Nephron progenitor cell (in vitro differentiated cells): ENCODE measurements at regions not wholly inside any gene's neighbourhood (a gene's known extent, or its start where the extent isn't known, plus 50 kb on each side); places are given as distances from the start of the nearest gene placed in this dataset.

Source experiments
- DNase-seq: peaks from one replicate; pipeline ENCODE4 v3.0.0; 2021
- H3K27ac Mint-ChIP-seq: 2 replicates; pipeline ENCODE4 v1.8.0; 2021; ENCODE audit warnings: mild to moderate bottlenecking, moderate library complexity, mixed read lengths
- H3K27me3 Mint-ChIP-seq: 2 replicates; pipeline ENCODE4 v1.8.0; 2021; ENCODE audit warnings: mild to moderate bottlenecking, low read depth, mixed read lengths; ENCODE audit not compliant: poor library complexity
- H3K36me3 Mint-ChIP-seq: 2 replicates; pipeline ENCODE4 v1.8.0; 2021; ENCODE audit warnings: low read depth, mixed read lengths
- H3K4me1 Mint-ChIP-seq: 2 replicates; pipeline ENCODE4 v1.8.0; 2021; ENCODE audit warnings: mixed read lengths
- H3K4me3 Mint-ChIP-seq: 2 replicates; pipeline ENCODE4 v1.8.0; 2021; ENCODE audit warnings: mild to moderate bottlenecking, moderate library complexity, mixed read lengths
- H3K9me3 Mint-ChIP-seq: 2 replicates; pipeline ENCODE4 v1.8.0; 2021; ENCODE audit warnings: mild to moderate bottlenecking, moderate library complexity, mixed read lengths
- CTCF ChIP-seq: fragments of 200-600 bp; sonication (generic); IDR thresholded peaks from 2 replicates; pipeline ENCODE4 v1.5.0; 2021; ENCODE audit warnings: antibody characterized with exemption

- H3K4me1 Mint-ChIP-seq = peaks cover 22% of the 10 kb centered on the region
- no peak overlapping the region for H3K4me3 Mint-ChIP-seq
- peaks cover 19% of the 10 kb centered on the region for H3K27me3 Mint-ChIP-seq
- no peak for TF ChIP-seq CTCF
- no peak for DNase-seq
- no peaks in the 10 kb centered on the region for H3K36me3 Mint-ChIP-seq
- H3K27ac Mint-ChIP-seq = no peak overlapping the region
- no peaks in the 10 kb centered on the region for H3K9me3 Mint-ChIP-seq
Measured at GRCh38 chr11:119783466-119784400, 54.7 kb upstream of the NECTIN1 start.

- Mint-ChIP-seq H3K36me3 (no peaks in the 10 kb centered on the region), H3K4me1 (peaks cover 22% of the 10 kb centered on the region)
- no peak for DNase-seq
Measured at GRCh38 chr11:119782739-119783072, 53.7 kb upstream of the NECTIN1 start.

GRCh38 chr11:119782006-119782738 lies 53.2 kb upstream of the NECTIN1 start:
- TF ChIP-seq CTCF = no peak
- Mint-ChIP-seq H3K4me3 (no peak overlapping the region), H3K27me3 (peaks cover 27% of the 10 kb centered on the region), H3K9me3 (no peaks in the 10 kb centered on the region), H3K27ac (no peak overlapping the region), H3K4me1 (peaks cover 22% of the 10 kb centered on the region), H3K36me3 (no peaks in the 10 kb centered on the region)
- peak; percentile 33 for DNase-seq

More at GRCh38 chr11:119782739-119783072, 53.7 kb upstream of the NECTIN1 start:
- TF ChIP-seq CTCF = no peak
- Mint-ChIP-seq H3K27me3 (peaks cover 25% of the 10 kb centered on the region), H3K4me3 (no peak overlapping the region), H3K27ac (no peak overlapping the region), H3K9me3 (no peaks in the 10 kb centered on the region)

GRCh38 chr11:119780222-119780953 lies 51.4 kb upstream of the NECTIN1 start:
- DNase-seq = no peak
- no peak for TF ChIP-seq CTCF
- H3K4me1 Mint-ChIP-seq = peaks cover 22% of the 10 kb centered on the region
- H3K27me3 Mint-ChIP-seq = peaks cover 41% of the 10 kb centered on the region
- no peak overlapping the region for H3K4me3 Mint-ChIP-seq
- H3K9me3 Mint-ChIP-seq = no peaks in the 10 kb centered on the region
- H3K36me3 Mint-ChIP-seq = no peaks in the 10 kb centered on the region
- H3K27ac Mint-ChIP-seq = no peak overlapping the region

- no peak for TF ChIP-seq CTCF
- Mint-ChIP-seq H3K4me3 (no peak overlapping the region), H3K27ac (no peak overlapping the region), H3K36me3 (no peaks in the 10 kb centered on the region), H3K9me3 (no peaks in the 10 kb centered on the region), H3K27me3 (peaks cover 48% of the 10 kb centered on the region), H3K4me1 (peaks cover 22% of the 10 kb centered on the region)
- no peak for DNase-seq
Measured at GRCh38 chr11:119779195-119780071, 50.4 kb upstream of the NECTIN1 start.
